ENCODE measurements at regions not wholly inside any gene's neighbourhood (a gene's known extent, or its start where the extent isn't known, plus 50 kb on each side); places are given as distances from the start of the nearest gene placed in this dataset.

DNA sequence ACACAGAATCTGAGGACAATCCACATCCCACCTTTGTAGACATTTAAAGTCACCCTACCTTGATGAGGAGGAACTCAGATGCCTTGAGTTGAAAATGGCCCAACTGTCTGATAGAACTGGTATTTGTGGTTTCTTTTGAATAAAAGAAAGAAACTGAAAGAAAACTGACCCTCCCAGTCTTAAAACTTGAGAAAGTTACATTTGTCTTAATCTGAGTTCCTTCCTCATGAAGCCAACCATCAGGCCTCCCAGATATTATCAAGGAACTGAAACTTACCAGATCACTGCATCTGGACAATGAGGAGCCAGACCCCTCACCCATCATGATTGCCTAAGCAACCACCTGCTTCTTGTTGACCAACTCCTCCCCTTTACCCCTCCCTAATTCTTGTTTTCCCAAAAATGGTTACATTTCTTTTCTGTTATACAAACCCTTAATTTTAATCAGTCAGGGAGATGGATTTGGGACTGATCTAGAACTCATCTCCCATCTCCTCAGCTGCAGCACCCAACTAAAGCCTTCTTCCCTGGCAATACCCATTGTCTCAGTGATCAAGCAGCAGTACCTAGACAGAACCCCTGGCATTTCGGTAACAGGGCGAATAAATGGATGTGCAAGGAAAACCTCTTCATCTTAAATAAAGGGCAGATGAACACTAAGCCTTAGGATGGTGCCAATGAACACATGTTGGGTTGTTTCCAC, 72.0 kb upstream of the RESF1 start:
- TF ChIP-seq, protein P1, sequence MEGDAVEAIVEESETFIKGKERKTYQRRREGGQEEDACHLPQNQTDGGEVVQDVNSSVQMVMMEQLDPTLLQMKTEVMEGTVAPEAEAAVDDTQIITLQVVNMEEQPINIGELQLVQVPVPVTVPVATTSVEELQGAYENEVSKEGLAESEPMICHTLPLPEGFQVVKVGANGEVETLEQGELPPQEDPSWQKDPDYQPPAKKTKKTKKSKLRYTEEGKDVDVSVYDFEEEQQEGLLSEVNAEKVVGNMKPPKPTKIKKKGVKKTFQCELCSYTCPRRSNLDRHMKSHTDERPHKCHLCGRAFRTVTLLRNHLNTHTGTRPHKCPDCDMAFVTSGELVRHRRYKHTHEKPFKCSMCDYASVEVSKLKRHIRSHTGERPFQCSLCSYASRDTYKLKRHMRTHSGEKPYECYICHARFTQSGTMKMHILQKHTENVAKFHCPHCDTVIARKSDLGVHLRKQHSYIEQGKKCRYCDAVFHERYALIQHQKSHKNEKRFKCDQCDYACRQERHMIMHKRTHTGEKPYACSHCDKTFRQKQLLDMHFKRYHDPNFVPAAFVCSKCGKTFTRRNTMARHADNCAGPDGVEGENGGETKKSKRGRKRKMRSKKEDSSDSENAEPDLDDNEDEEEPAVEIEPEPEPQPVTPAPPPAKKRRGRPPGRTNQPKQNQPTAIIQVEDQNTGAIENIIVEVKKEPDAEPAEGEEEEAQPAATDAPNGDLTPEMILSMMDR (optimal IDR thresholded peaks at IDR 0.05 in 1 of 3, IDR thresholded peaks at IDR 0.05 in 1 of 3, conservative IDR thresholded peaks at IDR 0.05 in 1 of 3; ENCODE audit: extremely low read depth in 1 of 3, insufficient read depth in 2 of 3, low read length in 3 of 3): no peak
- TF ChIP-seq EZH2 (IDR thresholded peaks at IDR 0.05; ENCODE audit: low read length): no peak

All from keratinocyte (primary cell).